Urinary bladder (tissue), 3 donors: ENCODE measurements at regions not wholly inside any gene's neighbourhood (a gene's known extent, or its start where the extent isn't known, plus 50 kb on each side); places are given as distances from the start of the nearest gene placed in this dataset.

ENCODE experiments used
- DNase-seq: peaks from one replicate; pipeline ENCODE4 v3.0.0-alpha.2; 2015; ENCODE audit errors: extremely low spot score
- H3K27ac ChIP-seq: one replicate; pipeline ENCODE4 v1.5.1; 2013; ENCODE audit warnings: low read depth, mild to moderate bottlenecking, moderate library complexity
- H3K36me3 ChIP-seq: one replicate; pipeline ENCODE4 v1.6.1; 2013; ENCODE audit warnings: mild to moderate bottlenecking, moderate library complexity; ENCODE audit not compliant: insufficient read depth
- H3K4me1 ChIP-seq: one replicate; pipeline ENCODE4 v1.6.1; 2013; ENCODE audit warnings: mild to moderate bottlenecking, moderate library complexity; ENCODE audit not compliant: insufficient read depth
- H3K4me3 ChIP-seq: one replicate; pipeline ENCODE4 v1.5.1; 2013; ENCODE audit warnings: low read depth, low read length
- WGBS: extraction: QIAGEN DNeasy Blood & Tissue Kit; methylation state at CpG from one replicate; pipeline ENCODE4 v1.1.7; 2013; 5-methylcytosine and 5-hydroxymethylcytosine counted together
- donor health status: healthy with polysubstance abuse.
- donor health status: healthy.

GRCh38 chr4:176883108-176883550, 90.4 kb upstream of the VEGFC start:
- Histone ChIP-seq H3K36me3 (no peaks in the 10 kb centered on the region), H3K27ac (no peak overlapping the region), H3K4me1 (no peaks in the 10 kb centered on the region), H3K4me3 (no peak overlapping the region)
- DNase-seq: no peak
- 64% methylated on average over 7 of the region's 7 CpGs for WGBS

GRCh38 chr4:176883681-176884418, 91.1 kb upstream of the VEGFC start:
- Histone ChIP-seq H3K4me3 (no peak overlapping the region), H3K27ac (no peak overlapping the region), H3K36me3 (no peaks in the 10 kb centered on the region), H3K4me1 (no peaks in the 10 kb centered on the region)
- no peak for DNase-seq
- WGBS: 61% methylated on average over 6 of the region's 6 CpGs

- H3K36me3 ChIP-seq: no peaks in the 10 kb centered on the region
- H3K4me3 ChIP-seq: no peak overlapping the region
- no peak overlapping the region for H3K27ac ChIP-seq
- no peaks in the 10 kb centered on the region for H3K4me1 ChIP-seq
- no peak for DNase-seq
- WGBS: 78% methylated on average over 2 of the region's 2 CpGs
Observed at GRCh38 chr4:176885224-176885623, 92.5 kb upstream of the VEGFC start.

- no peaks in the 10 kb centered on the region for H3K4me1 ChIP-seq
- WGBS: 81% methylated on average over 3 of the region's 3 CpGs
- no peaks in the 10 kb centered on the region for H3K36me3 ChIP-seq
- no peak overlapping the region for H3K4me3 ChIP-seq
- DNase-seq: no peak
- H3K27ac ChIP-seq: no peak overlapping the region
Observed at GRCh38 chr4:176886135-176886534, 93.4 kb upstream of the VEGFC start.

GRCh38 chr4:176889776-176890175, 97.1 kb upstream of the VEGFC start:
- WGBS: 87% methylated on average over 3 of the region's 3 CpGs
- DNase-seq: no peak
- no peaks in the 10 kb centered on the region for H3K36me3 ChIP-seq

GRCh38 chr4:176894498-176894897, 101.8 kb upstream of the VEGFC start:
- Histone ChIP-seq H3K36me3 (no peaks in the 10 kb centered on the region), H3K4me1 (no peaks in the 10 kb centered on the region), H3K27ac (no peak overlapping the region), H3K4me3 (no peak overlapping the region)
- 59% methylated on average over 3 of the region's 3 CpGs for WGBS
- DNase-seq: no peak

More at GRCh38 chr4:176889776-176890175, 97.1 kb upstream of the VEGFC start:
- Histone ChIP-seq H3K4me1 (no peaks in the 10 kb centered on the region), H3K4me3 (no peak overlapping the region), H3K27ac (no peak overlapping the region)

- no peak for DNase-seq
- Histone ChIP-seq H3K4me3 (no peak overlapping the region), H3K36me3 (no peaks in the 10 kb centered on the region), H3K4me1 (no peaks in the 10 kb centered on the region), H3K27ac (no peak overlapping the region)
- 47% methylated on average over 5 of the region's 5 CpGs for WGBS
Observed at GRCh38 chr4:176896211-176896610, 103.5 kb upstream of the VEGFC start.

- Histone ChIP-seq H3K4me1 (no peaks in the 10 kb centered on the region), H3K36me3 (no peaks in the 10 kb centered on the region), H3K27ac (no peak overlapping the region), H3K4me3 (no peak overlapping the region)
- 50% methylated on average over 2 of the region's 2 CpGs for WGBS
- DNase-seq: no peak
Observed at GRCh38 chr4:176897226-176897625, 104.5 kb upstream of the VEGFC start.

- Histone ChIP-seq H3K36me3 (no peaks in the 10 kb centered on the region), H3K27ac (no peak overlapping the region), H3K4me1 (no peaks in the 10 kb centered on the region), H3K4me3 (no peak overlapping the region)
- no peak for DNase-seq
- 94% methylated on average over 2 of the region's 2 CpGs for WGBS
Observed at GRCh38 chr4:176898791-176899190, 106.1 kb upstream of the VEGFC start.

GRCh38 chr4:176902710-176903323, 110.1 kb upstream of the VEGFC start:
- no peak overlapping the region for H3K4me3 ChIP-seq
- no peaks in the 10 kb centered on the region for H3K4me1 ChIP-seq
- WGBS: 84% methylated on average over 5 of the region's 5 CpGs
- no peaks in the 10 kb centered on the region for H3K36me3 ChIP-seq
- DNase-seq: no peak
- no peak overlapping the region for H3K27ac ChIP-seq

GRCh38 chr4:176906709-176907108, 114.0 kb upstream of the VEGFC start:
- no peak overlapping the region for H3K4me3 ChIP-seq
- no peak for DNase-seq
- no peaks in the 10 kb centered on the region for H3K4me1 ChIP-seq
- WGBS: 35% methylated on average over 7 of the region's 7 CpGs
- no peaks in the 10 kb centered on the region for H3K36me3 ChIP-seq
- H3K27ac ChIP-seq: no peak overlapping the region

- Histone ChIP-seq H3K4me3 (no peak overlapping the region), H3K27ac (no peak overlapping the region), H3K36me3 (no peaks in the 10 kb centered on the region), H3K4me1 (no peaks in the 10 kb centered on the region)
- DNase-seq: no peak
- WGBS: 88% methylated on average over 2 of the region's 2 CpGs
Observed at GRCh38 chr4:176910646-176911045, 117.9 kb upstream of the VEGFC start.

GRCh38 chr4:176919631-176920030, 126.9 kb upstream of the VEGFC start:
- WGBS: 75% methylated on average over 2 of the region's 2 CpGs
- no peaks in the 10 kb centered on the region for H3K4me1 ChIP-seq
- no peak overlapping the region for H3K4me3 ChIP-seq
- DNase-seq: no peak
- H3K36me3 ChIP-seq: no peaks in the 10 kb centered on the region
- no peak overlapping the region for H3K27ac ChIP-seq

- Histone ChIP-seq H3K27ac (no peak overlapping the region), H3K36me3 (no peaks in the 10 kb centered on the region), H3K4me3 (no peak overlapping the region), H3K4me1 (no peaks in the 10 kb centered on the region)
- WGBS: 58% methylated on average over 4 of the region's 4 CpGs
- no peak for DNase-seq
Observed at GRCh38 chr4:176920694-176921093, 128.0 kb upstream of the VEGFC start.
